GM06990 (cell line): ENCODE measurements at regions not wholly inside any gene's neighbourhood (a gene's known extent, or its start where the extent isn't known, plus 50 kb on each side); places are given as distances from the start of the nearest gene placed in this dataset.

Experiments
- DNase-seq: peaks from one replicate; pipeline ENCODE4 v3.0.0-alpha.2; 2011; ENCODE audit not compliant: insufficient read length; ENCODE audit errors: extremely low read depth
- H3K27me3 ChIP-seq: replicated peaks from 2 replicates; pipeline ENCODE4 v1.6.0; 2011; ENCODE audit warnings: low read length; ENCODE audit not compliant: control insufficient read depth, insufficient read depth
- H3K36me3 ChIP-seq: 2 replicates; pipeline ENCODE4 v1.5.1; 2011; ENCODE audit warnings: low read length; ENCODE audit not compliant: control insufficient read depth, insufficient read depth
- H3K4me3 ChIP-seq: replicated peaks from 2 replicates; pipeline ENCODE4 v1.5.1; 2011; ENCODE audit warnings: low read depth, mild to moderate bottlenecking, control low read depth, low read length
- CTCF ChIP-seq: IDR thresholded peaks from 2 replicates; pipeline ENCODE4 v1.5.1; 2011; ENCODE audit warnings: low read length, control low read depth, mild to moderate bottlenecking, inconsistent platforms; ENCODE audit not compliant: insufficient read depth, poor library complexity, severe bottlenecking

GRCh38 chr10:106183041-106183440, 981.5 kb downstream of the SORCS1 start:
- no peak for TF ChIP-seq CTCF
- no peak for DNase-seq
- Histone ChIP-seq H3K4me3 (no peak overlapping the region), H3K27me3 (no peaks in the 10 kb centered on the region), H3K36me3 (no peaks in the 10 kb centered on the region)

- Histone ChIP-seq H3K36me3 (no peaks in the 10 kb centered on the region), H3K27me3 (no peaks in the 10 kb centered on the region), H3K4me3 (no peak overlapping the region)
- no peak for TF ChIP-seq CTCF
- no peak for DNase-seq
Measured at GRCh38 chr10:106182542-106182941, 982.0 kb downstream of the SORCS1 start.

- TF ChIP-seq CTCF = no peak
- Histone ChIP-seq H3K27me3 (no peaks in the 10 kb centered on the region), H3K4me3 (no peak overlapping the region), H3K36me3 (no peaks in the 10 kb centered on the region)
- DNase-seq = no peak
Measured at GRCh38 chr10:106181501-106181900, 983.0 kb downstream of the SORCS1 start.

GRCh38 chr10:106179430-106179829, 985.1 kb downstream of the SORCS1 start:
- Histone ChIP-seq H3K27me3 (no peaks in the 10 kb centered on the region), H3K36me3 (no peaks in the 10 kb centered on the region), H3K4me3 (no peak overlapping the region)
- DNase-seq = no peak
- TF ChIP-seq CTCF = no peak

GRCh38 chr10:106175760-106176377, 988.6 kb downstream of the SORCS1 start:
- no peaks in the 10 kb centered on the region for H3K36me3 ChIP-seq
- no peaks in the 10 kb centered on the region for H3K27me3 ChIP-seq
- DNase-seq = no peak
- peak; percentile 34 for TF ChIP-seq CTCF
- no peak overlapping the region for H3K4me3 ChIP-seq

- H3K27me3 ChIP-seq = no peaks in the 10 kb centered on the region
Measured at GRCh38 chr10:106173838-106174237, 990.7 kb downstream of the SORCS1 start.

More at GRCh38 chr10:106173838-106174237, 990.7 kb downstream of the SORCS1 start:
- DNase-seq = no peak
- Histone ChIP-seq H3K36me3 (no peaks in the 10 kb centered on the region), H3K4me3 (no peak overlapping the region)
- TF ChIP-seq CTCF = no peak
